Mucosa of gallbladder (tissue), 1 donor: ENCODE measurements at regions not wholly inside any gene's neighbourhood (a gene's known extent, or its start where the extent isn't known, plus 50 kb on each side); places are given as distances from the start of the nearest gene placed in this dataset.
"Not testable (repeated sequence)": the region's sequence is repeated elsewhere in the genome, so short reads cannot be mapped to it uniquely, and the experiment has no call there.

Source experiments
- DNase-seq: peaks from one replicate; pipeline ENCODE4 v3.0.0-alpha.2; 2020; ENCODE audit warnings: low spot score
- donor health status: DM: no; HTN: no; CAD: no.

DNA sequence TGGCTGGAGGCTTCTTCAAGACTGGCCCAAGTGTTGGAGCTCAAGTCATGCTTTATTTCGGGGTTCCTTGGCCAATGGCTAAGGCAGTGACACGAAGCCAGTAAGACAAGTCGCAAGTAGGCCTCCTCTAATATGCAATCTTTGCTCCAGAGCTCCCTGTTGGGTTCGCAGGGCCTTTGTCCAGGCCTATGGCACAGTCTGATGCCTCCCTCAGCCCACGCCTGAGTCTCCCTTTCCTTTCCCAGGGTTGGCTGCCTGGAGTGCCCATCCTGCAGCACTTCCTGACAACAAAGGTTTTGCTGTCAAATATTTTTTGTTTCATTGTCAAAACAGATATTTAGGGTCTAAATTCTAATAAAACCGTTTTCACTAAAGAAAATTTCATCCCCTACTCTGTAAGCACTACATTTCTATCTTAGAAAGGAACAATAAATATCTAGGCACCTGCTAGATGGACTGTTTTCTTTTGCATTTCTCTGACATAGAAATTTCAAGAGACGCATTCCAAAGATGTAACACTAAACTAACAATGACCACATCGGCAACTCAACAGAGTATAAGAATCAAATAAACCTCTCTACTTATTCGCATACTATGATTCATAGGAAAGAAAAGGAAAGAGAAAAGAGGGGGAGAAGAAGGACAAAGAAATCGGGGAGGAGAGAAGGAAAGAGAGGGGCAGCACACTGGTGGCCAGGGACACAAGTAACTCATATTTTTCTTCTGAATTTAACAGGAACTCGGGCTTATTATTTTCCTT, 393.1 kb upstream of the ATP11B start:
- no peak for DNase-seq

DNA sequence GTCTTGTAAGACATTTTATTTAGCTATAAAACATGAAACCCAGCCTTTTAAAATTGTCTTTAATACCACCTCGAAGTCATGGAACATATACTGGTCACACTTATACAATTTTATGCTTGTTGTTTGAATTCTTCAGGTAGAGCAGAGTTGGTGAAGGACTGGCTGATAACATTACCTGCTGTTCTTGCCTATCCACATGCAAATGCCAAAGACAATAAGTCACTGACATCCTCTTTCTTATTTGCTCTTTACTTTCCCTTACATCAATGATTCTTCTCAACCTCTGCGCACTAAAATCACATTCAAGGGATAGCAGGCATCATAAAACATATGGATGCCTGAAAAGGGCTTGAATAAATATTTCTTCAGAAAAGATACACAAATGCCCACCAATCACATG, 392.5 kb upstream of the ATP11B start:
- no peak for DNase-seq

DNA sequence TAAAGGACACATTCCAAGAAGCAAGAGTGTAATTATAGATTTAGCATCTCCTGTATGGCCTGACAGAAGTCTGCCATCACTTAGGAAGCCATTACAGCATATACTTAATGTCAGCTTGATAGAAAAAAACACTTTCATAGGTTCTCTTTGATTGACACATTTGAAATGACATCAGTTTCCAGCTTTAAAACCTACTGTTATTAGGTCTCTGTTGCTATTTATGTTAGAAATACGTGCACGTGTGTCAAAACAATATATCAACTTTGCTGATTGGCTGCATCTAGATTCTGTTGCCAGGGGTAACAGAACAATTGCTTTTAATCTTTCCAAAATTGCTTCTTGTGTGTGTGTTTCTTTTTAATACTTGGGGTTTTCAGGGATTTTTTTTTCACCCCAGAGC, 389.3 kb upstream of the ATP11B start:
- no peak for DNase-seq

DNA sequence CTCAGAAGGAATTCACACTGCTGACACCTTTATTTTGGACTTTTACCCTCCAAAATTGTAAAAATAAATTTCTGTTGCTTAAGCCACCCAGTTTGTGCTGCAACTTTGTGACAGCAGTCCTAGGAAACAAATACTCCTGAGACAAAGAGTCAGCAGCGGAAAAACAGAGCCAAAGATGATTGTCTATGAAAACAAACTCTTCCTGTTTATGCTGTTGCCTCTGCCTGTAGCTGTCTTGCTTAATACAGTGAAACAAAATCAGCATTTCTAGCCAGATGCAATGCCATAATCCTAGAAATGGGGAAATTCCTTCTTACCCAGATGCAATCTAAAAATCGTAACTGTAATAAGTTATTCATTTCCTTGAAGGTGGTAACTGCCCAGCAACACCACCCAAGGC, 387.5 kb upstream of the ATP11B start:
- no peak for DNase-seq

DNA sequence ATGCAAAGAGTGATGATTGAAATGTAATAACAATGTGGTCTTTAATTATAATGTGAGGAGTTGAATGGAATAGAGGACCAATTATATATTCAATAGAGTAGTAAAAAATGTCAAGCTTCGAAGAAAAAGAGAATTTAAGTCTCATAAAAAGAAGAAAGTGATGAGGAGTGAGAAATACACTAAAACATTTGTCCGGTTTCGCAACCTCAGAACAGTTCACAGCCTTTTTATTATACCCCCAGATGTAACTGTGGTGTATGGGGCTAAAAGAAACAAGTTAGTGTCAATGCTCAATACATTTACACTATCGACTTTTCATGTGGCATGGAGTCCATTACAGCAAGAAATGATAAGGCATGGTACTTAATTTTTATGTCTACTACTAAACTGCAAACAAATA, 386.5 kb upstream of the ATP11B start:
- DNase-seq = no peak

DNA sequence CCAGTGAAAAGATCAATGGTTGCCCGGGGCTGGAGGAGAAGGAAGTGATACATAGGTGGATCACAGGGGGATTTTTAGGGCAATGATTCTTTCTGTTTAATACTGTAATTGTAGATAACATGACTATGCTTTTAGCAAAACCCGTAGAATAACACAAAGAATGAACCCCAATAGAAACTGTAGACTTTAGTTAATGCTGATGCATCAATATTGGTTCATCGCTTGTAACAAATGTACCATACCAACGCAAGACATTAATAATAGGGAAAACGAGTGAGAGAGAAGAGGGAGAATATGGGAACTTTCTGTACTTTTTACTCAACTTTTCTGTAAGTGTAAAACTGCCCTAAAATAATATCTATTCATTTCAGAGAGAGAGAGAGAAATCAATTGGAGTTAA, 383.3 kb upstream of the ATP11B start:
- DNase-seq = no peak

DNA sequence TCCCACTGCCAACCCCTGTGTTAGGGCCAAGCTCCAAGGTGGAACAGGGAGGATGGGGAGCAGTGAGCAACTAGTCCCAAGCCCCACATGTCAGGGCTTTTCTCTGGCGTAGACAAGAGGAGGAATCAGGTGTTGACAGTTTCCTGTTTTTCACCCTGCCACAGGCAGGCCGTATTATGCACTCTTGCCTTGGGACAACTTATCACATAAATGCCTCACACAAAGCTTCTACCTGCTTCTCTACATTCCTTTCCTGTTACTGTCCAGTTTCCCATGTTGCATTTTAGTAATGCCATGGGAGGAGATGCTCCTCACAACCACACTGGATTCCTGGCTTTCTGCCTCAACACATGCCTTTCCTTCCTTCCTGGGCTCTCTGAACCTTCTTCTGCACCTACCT, 381.2 kb upstream of the ATP11B start:
- DNase-seq = no peak

DNA sequence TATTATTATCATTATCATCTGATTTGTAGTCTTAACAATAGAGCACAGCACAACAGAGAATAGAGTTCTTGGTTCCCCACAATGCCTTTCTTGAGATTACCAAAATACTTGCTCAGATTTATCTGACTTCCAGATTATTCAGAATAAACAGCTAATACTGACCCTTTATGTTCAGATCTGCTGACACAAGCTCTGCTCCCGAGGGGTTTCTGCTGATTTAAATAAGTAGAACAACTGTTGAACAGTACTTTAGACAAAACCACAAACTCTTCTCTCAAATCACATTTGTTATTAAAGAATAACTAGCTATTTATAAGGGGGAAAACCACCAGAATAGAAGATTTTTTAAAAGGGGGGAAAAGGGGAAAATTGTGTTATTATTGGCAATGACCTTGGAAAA, 380.2 kb upstream of the ATP11B start:
- DNase-seq = no peak

DNA sequence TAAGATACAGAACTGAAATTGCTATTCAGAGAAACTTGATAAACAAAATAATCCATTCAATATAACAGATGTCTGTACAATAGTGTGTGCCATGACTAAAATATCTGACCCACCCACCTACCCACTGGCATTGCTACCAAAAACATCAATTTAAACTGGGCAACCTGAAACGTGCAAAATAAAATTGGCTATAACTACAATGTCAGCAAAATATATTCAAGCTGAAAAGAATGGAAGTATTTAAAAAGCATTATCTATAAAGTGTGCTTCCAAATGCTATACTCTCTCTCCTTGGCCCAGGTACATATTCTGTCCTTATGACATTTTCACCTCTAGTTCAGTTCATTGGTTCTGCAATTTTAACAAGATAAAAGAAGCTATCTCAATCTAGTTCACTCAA, 379.6 kb upstream of the ATP11B start:
- no peak for DNase-seq

DNA sequence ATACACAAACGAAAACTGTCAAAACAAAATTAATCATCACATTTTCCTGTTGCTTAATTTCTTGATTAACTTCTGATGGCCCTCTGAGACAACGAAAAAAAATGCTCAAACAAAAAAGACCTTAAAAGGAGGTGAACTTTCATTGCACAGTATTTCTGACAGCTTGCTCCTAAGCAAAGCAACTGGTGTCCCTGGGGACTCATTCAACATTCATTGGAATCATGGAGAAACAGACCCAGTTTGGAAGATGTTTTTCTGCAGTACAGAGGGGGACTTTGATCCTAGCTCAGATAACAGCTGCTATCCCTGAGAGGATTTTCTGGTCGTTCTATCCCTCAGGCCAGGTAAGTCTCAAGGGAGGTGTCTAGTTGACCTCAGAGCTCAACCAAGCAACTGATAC, 378.7 kb upstream of the ATP11B start:
- no peak for DNase-seq

DNA sequence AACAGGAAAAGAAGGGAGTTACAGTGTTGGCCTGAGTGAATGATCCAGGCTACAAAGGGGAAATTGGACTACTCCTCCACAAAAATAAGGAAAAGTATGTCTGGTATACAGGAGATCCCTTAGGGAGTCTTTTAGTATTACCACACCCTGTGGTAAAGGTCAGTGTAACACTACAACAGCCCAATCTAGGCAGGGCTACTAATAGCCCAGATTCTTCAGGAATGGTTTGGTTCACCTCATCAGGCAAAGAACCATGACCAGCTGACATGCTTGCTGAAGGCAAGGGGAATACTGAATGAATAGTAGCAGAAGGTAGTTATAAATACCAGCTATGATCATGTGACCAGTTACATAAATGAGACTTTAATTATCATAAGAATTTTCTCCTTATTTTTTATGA, 372.6 kb upstream of the ATP11B start:
- no peak for DNase-seq

DNA sequence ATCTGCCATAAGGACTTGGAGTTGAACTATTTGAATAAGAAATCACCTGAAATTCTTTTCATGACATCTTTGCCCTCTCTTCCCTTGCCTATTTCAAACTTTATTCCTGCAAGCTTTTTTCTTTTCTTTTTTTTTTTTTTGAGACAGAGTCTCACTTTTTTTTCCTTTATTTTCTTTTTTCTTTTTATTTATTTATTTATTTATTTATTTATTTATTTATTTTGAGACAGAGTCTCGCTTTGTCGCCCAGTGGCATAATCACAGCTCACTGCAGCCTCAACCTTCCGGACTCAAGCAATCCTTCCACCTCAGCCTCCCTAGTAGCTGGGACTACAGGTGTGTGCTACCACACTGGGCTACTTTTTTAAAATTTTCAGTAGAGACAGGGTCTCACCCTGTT, 369.3 kb upstream of the ATP11B start:
- no peak for DNase-seq

DNA sequence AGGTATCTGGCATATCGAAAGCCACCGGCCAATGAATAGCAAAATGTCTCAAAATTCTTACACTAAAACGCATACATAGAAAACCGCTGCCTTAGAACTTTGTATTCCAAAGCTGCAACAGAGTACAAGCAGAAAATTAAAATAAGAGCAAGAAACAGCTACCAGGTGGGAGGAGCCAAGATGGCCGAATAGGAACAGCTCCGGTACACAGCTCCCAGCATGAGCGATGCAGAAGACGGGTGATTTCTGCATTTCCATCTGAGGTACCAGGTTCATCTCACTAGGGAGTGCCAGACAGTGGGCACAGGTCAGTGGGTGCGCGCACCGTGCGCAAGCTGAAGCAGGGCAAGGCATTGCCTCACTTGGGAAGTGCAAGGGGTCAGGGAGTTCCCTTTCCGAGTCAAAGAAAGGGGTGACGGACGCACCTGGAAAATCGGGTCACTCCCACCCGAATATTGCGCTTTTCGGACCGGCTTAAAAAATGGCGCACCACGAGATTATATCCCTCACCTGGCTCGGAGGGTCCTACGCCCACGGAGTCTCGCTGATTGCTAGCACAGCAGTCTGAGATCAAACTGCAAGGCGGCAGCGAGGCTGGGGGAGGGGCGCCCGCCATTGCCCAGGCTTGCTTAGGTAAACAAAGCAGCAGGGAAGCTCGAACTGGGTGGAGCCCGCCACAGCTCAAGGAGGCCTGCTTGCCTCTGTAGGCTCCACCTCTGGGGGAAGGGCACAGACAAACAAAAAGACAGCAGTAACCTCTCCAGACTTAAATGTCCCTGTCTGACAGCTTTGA, 367.2 kb upstream of the ATP11B start:
- DNase-seq = not testable (repeated sequence)

DNA sequence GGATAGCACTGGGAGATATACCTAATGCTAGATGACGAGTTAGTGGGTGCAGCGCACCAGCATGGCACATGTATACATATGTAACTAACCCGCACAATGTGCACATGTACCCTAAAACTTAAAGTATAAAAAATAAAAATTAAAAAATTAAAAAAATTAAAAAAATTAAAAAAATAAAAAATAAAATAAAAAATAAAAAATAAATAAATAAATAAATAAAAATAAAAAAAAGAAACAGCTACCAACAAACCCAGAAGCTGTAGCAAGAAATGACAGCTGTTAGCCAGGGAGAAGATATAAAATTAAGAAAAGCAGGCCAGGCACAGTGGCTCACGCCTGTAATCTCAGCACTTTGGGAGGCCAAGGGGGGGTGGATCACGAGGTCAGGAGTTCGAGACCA, 361.3 kb upstream of the ATP11B start:
- not testable (repeated sequence) for DNase-seq

DNA sequence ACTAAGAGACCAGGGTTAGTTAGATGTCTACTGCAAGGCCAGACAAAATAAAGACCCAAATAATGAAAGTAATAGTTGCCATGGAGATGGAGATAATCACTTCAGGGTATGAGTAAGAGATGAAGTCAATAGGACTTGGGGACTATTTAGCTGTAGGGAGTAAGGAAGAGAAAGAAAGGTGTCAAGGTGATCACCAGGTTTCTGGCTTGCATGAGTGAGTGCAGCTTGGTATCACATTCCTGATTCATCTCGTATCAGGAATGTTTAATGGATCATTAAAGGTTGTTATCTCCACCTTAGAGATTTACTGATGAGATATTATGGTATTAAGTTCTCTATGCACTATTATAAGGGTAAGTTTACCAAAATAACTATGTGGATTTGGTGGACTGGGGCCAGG, 357.4 kb upstream of the ATP11B start:
- DNase-seq = no peak

DNA sequence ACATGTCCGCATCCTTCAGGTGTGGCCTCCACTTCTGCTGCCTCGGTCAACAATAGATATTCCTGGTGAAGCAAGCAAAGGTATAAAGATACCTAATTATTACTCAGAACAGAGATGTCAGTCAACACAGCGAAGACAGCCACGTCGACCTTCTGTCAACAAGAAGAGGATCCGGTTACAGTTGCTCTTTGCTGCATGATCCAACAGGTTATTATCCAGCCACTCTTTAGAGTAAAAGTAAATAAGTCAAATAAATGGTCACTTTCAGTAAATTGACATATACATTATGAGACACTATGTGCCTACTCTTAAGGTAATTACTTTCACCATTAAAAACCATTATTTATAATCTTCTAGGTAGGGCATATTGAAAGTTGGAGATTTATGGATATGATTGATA, 356.8 kb upstream of the ATP11B start:
- DNase-seq = no peak

DNA sequence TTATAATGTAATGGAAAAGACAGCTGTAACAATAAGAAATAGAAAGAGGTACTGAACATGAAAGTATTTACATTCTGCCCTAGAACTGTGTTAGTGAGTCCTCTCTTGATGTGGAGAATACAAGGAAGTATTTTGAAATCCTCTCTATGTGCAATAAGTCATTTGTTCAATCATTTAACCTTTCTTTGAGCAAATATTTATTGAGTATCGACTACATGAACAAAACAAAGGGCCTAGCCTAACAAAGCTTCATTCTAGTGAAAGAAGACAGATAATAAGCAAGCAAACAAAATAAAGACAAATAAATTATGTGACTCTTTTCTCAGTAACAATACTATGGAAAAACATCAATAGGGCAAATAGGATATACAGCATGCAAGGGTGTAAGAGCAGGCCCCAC, 354.9 kb upstream of the ATP11B start:
- no peak for DNase-seq

DNA sequence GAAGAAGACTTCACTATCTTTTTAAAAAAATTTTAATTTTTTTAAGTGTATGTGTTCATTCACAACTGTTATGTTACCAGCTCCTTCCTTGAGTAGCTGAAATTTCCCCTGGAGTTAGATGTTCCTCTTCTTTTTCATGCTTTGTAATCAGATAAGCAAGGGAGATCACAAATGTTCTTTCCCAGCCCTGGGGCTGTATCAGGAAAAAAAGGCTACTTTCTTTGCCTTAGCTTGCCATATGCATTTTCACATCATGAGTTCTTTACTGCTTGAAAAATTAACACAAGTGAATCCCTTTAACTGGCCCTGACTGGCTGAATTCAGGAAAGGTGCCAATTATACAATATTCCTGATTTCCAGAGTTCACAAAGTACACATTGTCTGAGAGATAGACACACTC, 353.2 kb upstream of the ATP11B start:
- DNase-seq = no peak

DNA sequence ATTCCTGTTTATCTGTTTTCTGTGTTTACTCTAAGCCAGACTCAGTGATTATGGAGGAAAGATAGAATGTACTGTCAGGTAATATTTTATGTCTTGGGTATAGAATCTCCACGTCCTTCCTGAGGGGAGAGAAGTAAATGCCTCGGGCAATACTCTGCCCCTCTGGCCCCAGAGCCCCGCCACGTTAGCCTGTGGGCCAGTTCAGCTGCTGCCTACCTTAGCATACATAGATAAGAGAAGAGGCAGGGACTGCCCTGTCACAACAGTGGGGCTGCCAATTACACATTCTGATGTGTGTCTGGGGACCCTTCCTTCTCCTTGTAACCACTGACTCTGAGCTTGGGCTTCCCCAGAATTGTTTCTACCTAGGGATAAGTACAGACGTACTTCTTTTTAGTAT, 347.7 kb upstream of the ATP11B start:
- no peak for DNase-seq

DNA sequence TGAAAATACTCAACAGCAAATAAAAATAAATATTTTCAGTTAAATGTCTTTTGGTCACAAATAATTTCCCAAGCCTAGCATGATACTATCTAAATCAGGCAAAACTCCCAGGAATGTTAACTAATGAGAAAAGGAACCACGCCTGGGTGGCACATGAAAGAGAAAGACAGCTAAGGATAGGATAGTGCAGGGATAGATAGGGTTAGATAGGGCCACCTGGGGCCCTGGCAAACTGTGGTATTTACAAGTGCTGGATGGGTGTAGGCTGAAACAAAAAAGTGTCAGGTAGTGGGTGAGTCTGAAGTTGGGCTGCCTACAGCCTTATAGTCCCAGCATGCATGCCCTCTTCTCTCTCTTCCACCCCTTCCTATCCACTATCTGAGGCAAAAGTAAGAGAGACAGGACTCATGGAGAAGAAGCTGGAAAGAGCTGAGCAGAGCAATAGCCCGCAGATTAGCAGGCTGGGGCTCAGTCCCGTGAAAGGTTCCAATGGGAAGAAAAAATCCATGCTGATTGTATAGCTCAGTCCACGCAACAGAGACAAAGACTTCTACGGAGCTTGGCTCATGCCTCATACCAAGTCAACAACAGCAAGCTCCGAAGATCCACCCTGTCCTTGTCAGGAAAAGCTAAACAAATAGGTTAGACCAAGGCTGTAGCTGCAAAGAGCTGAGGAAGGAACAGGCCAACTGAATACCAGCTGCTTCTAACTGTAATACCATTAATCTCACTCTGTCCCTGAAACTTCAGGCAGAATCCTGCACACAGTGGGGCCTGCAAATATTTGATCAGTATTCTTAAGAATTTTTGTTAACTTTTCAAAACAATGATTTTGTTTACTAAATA, 342.1 kb upstream of the ATP11B start:
- no peak for DNase-seq

DNA sequence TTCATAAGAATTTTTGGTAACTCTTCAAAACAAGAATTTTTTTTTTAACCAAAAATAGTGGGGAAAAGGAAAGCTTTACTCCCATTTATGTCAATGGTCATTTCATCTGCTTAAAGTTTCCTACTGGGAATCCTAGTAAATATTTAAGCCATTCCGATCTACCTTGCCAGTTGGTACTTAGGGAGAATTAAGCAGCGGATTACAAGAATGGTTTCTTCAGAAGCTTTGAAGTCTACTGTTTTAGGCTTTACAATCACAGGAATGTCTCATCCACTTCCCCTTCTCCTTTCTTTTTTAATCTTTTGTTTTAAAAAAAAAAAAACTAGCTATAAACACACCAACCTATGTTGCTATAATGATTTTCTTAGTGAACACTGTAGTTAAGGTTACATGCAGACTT, 341.4 kb upstream of the ATP11B start:
- no peak for DNase-seq

DNA sequence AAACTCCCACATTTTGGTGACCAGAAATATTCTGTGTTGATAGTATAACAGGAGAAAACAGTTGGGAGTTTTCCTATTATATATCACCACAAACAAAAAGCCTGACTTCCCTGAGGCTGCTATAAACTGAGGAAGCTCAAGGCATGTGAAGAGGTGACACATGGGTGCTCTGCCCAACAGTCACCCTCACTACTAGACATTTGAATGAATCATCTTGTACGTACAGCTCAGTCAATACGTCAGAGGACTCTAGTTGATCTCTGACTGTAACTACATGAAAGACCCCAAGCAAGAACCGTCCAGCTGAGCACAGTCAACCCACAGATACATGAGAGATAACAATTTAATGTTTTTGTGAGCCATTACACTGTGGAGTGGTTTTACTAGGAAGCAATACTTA, 338.3 kb upstream of the ATP11B start:
- no peak for DNase-seq

DNA sequence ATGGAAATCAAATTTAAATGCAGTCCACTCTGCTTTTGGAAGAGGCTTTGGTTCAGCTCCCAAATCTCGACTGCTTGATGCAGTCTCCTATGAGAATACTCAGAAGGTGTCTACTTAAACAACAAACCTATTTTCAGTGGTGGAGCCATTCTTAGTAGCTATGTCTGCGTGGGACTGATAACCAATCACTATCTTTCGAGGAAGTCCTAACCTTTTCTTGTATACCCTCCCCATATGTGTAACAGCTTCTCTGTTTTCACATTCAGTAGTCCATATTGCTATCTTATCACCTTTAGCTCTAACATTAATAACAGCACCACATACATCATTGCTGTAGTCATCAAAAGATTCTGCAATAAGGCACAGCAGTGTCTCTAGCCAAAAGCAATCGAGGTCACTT, 333.0 kb upstream of the ATP11B start:
- DNase-seq = no peak
